Naive thymus-derived CD4-positive, alpha-beta T cell (primary cell): ENCODE measurements at regions not wholly inside any gene's neighbourhood (a gene's known extent, or its start where the extent isn't known, plus 50 kb on each side); places are given as distances from the start of the nearest gene placed in this dataset.

ENCODE experiments used
- ATAC-seq: fragments of 150-1000 bp; cut with Tn5 transposase; 2 replicates; pipeline ENCODE4 v1.10.0; 2021; ENCODE audit warnings: mild to moderate bottlenecking, moderate library complexity
- CTCF ChIA-PET: fragments of 350-600 bp; sonication (Branson Sonifier 250); formaldehyde crosslinking; loops from one replicate; lab custom pipeline; 2021; ENCODE audit warnings: antibody characterized with exemption; lab: Charles Lee
- POLR2A ChIA-PET: fragments of 350-600 bp; sonication (Branson Sonifier 250); formaldehyde crosslinking; loops from one replicate; lab custom pipeline; 2021; ENCODE audit warnings: antibody characterized with exemption, inconsistent platforms; lab: Charles Lee
- DNase-seq, 9 donors: peaks; one replicate each; pipeline versions ENCODE4 v3.0.0 to v3.0.0-alpha.2; 2020 to 2022; ENCODE audit warnings: mixed read lengths in 1 of 9
- H3K27ac ChIP-seq: one replicate; pipeline ENCODE4 v1.7.0; 2013; ENCODE audit warnings: mild to moderate bottlenecking, low read depth, low read length, moderate library complexity
- H3K27me3 ChIP-seq, 2 donors: one replicate each; pipeline ENCODE4 v1.7.0; 2013; ENCODE audit warnings: low read length in 2 of 2, mild to moderate bottlenecking in 2 of 2, moderate library complexity in 2 of 2; ENCODE audit not compliant: control insufficient read depth in 2 of 2, insufficient read depth in 2 of 2
- H3K36me3 ChIP-seq, 3 experiments: 1 replicate in 2 of 3; 2 replicates in 1 of 3; pipeline ENCODE4 v1.7.0; 2013; ENCODE audit warnings: low read length in 3 of 3, mild to moderate bottlenecking in 3 of 3, moderate library complexity in 1 of 3; ENCODE audit not compliant: insufficient read depth in 3 of 3, control insufficient read depth in 2 of 3
- H3K4me1 ChIP-seq, 2 donors: one replicate each; pipeline ENCODE4 v1.7.0; 2013; ENCODE audit warnings: low read length in 2 of 2, mild to moderate bottlenecking in 2 of 2, moderate library complexity in 1 of 2; ENCODE audit not compliant: control insufficient read depth in 2 of 2, insufficient read depth in 2 of 2
- H3K4me3 ChIP-seq: 2 replicates; pipeline ENCODE4 v1.7.0; 2013; ENCODE audit warnings: mild to moderate bottlenecking, low read length
- H3K9me3 ChIP-seq, 3 experiments: 1 replicate in 2 of 3; 2 replicates in 1 of 3; pipeline ENCODE4 v1.7.0; 2013; ENCODE audit warnings: low read length in 3 of 3; ENCODE audit not compliant: control insufficient read depth in 2 of 3
- H3K27ac Mint-ChIP-seq, 9 donors: one replicate each; pipeline ENCODE4 v1.8.0; 2020 to 2022; ENCODE audit warnings: mixed read lengths in 9 of 9, mild to moderate bottlenecking in 8 of 9, moderate library complexity in 5 of 9, inconsistent platforms in 2 of 9
- H3K27me3 Mint-ChIP-seq, 5 donors: one replicate each; pipeline ENCODE4 v1.8.0; 2021 to 2022; ENCODE audit warnings: mixed read lengths in 5 of 5, mild to moderate bottlenecking in 1 of 5
- H3K36me3 Mint-ChIP-seq, 5 donors: one replicate each; pipeline ENCODE4 v1.8.0; 2020 to 2022; ENCODE audit warnings: mixed read lengths in 5 of 5, mild to moderate bottlenecking in 3 of 5, inconsistent platforms in 1 of 5
- H3K4me1 Mint-ChIP-seq, 7 donors: one replicate each; pipeline ENCODE4 v1.8.0; 2020 to 2022; ENCODE audit warnings: mixed read lengths in 7 of 7, mild to moderate bottlenecking in 3 of 7, inconsistent platforms in 1 of 7
- H3K4me3 Mint-ChIP-seq, 10 donors: one replicate each; pipeline ENCODE4 v1.8.0; 2020 to 2022; ENCODE audit warnings: mild to moderate bottlenecking in 10 of 10, mixed read lengths in 10 of 10, moderate library complexity in 6 of 10, inconsistent platforms in 2 of 10
- H3K9me3 Mint-ChIP-seq, 11 donors: one replicate each; pipeline ENCODE4 v1.8.0; 2020 to 2022; ENCODE audit warnings: mixed read lengths in 11 of 11, mild to moderate bottlenecking in 4 of 11, inconsistent platforms in 1 of 11, moderate library complexity in 1 of 11
- intact Hi-C, 2 donors: fragments of 100-400 bp; cut with micrococcal nuclease; formaldehyde crosslinking; loops; one replicate each; pipeline ENCODE4 v1.15.1; 2023

- no peak overlapping the region for H3K4me3 ChIP-seq
- Mint-ChIP-seq H3K4me1 (no peaks in the 10 kb centered on the region), H3K4me3 (no peak overlapping the region), H3K9me3 (peaks cover 4 to 27% (median 7%) of the 10 kb centered on the region in 11 donors), H3K27me3 (no peaks in the 10 kb centered on the region), H3K36me3 (peaks cover 0 to 4% (median 0%) of the 10 kb centered on the region in 5 donors), H3K27ac (no peak overlapping the region)
- intact Hi-C loops = no loop called here
- H3K36me3 ChIP-seq = no peaks in the 10 kb centered on the region
- no peaks in the 10 kb centered on the region for H3K9me3 ChIP-seq
- no peaks in the 10 kb centered on the region for H3K27me3 ChIP-seq
- H3K4me1 ChIP-seq = no peaks in the 10 kb centered on the region
- no peak for DNase-seq
- ChIA-PET POLR2A (no interaction called here), CTCF (no interaction called here)
- ATAC-seq = no peak
- no peak overlapping the region for H3K27ac ChIP-seq
Measured at GRCh38 chr12:127909041-127909440, 357.9 kb upstream of the TMEM132C start.

DNA sequence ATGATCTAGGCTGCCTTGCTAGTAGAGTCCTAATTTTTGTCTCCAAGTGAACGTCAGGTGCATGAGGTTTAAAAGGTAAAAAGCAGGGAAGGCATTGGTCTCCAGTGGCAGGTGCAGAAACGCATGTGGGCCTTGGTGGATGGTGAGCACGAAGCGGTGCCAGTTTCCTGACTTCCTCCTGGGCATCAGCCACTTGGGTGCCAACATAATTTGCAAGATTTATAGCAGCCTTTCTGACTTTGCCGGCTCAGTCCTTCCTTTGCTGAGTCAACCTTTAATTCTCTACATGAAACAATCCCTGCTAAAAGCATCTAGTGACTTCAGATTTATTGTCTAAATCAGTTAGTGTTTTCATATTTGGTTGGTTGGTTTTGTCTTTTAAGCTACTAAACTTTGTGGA is 355.7 kb upstream of the TMEM132C start:
- CTCF ChIA-PET = no interaction called here
- H3K36me3 Mint-ChIP-seq = no peaks in the 10 kb centered on the region
- H3K27ac Mint-ChIP-seq = no peak overlapping the region
- Histone ChIP-seq H3K27ac (no peak overlapping the region), H3K36me3 (no peaks in the 10 kb centered on the region), H3K27me3 (no peaks in the 10 kb centered on the region), H3K4me1 (no peaks in the 10 kb centered on the region), H3K4me3 (no peak overlapping the region), H3K9me3 (no peaks in the 10 kb centered on the region)
- H3K9me3 Mint-ChIP-seq = peaks cover 0 to 12% (median 6%) of the 10 kb centered on the region in 11 donors
- no peak for DNase-seq
- POLR2A ChIA-PET = no interaction called here
- no peak overlapping the region for H3K4me3 Mint-ChIP-seq
- H3K4me1 Mint-ChIP-seq = no peaks in the 10 kb centered on the region
- no peaks in the 10 kb centered on the region for H3K27me3 Mint-ChIP-seq
- no peak for ATAC-seq
- intact Hi-C loops = no loop called here

DNA sequence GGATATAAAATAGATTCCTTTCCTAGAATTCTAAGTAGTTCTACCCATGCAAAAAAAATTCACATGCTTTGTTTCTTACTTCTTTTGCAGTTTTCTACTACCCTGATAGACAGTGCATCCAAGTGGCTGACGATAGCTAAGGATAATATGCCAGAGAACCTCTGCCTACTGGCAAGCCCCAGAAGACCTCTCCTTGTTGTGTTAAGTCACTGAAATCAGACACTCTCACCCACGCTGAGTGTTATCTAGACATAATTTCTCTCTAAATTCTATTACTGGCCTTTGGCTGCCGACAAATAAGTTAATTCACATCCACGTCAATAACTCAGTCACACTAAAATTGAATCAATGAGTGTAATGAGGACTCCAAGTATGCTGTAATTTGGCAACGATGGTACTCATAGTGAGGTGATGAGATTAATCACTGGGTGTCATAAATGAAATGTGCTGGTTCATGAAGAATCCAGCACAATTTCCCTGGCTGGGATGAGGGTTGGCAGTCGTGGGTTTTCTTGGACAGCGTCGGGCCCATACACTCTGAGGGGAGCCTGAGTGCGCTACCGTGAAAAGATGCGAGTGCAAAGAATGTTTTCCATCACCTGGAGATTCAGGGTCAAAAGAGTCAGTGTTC is 354.8 kb upstream of the TMEM132C start:
- no peak overlapping the region for H3K4me3 Mint-ChIP-seq
- CTCF ChIA-PET = no interaction called here
- ATAC-seq = no peak

GRCh38 chr12:127923501-127923900 is 343.5 kb upstream of the TMEM132C start:
- CTCF ChIA-PET = no interaction called here
- H3K27ac Mint-ChIP-seq = no peak overlapping the region
- POLR2A ChIA-PET = no interaction called here

More for the DNA sequence above, 354.8 kb upstream of the TMEM132C start:
- peaks cover 0 to 12% (median 4%) of the 10 kb centered on the region in 11 donors for H3K9me3 Mint-ChIP-seq
- no peak overlapping the region for H3K27ac Mint-ChIP-seq
- Histone ChIP-seq H3K4me1 (no peaks in the 10 kb centered on the region), H3K27ac (no peak overlapping the region), H3K4me3 (no peak overlapping the region), H3K9me3 (no peaks in the 10 kb centered on the region), H3K27me3 (no peaks in the 10 kb centered on the region), H3K36me3 (no peaks in the 10 kb centered on the region)
- intact Hi-C loops = no loop called here
- H3K4me1 Mint-ChIP-seq = no peaks in the 10 kb centered on the region
- H3K27me3 Mint-ChIP-seq = no peaks in the 10 kb centered on the region
- no peaks in the 10 kb centered on the region for H3K36me3 Mint-ChIP-seq
- no peak for DNase-seq
- POLR2A ChIA-PET = no interaction called here

GRCh38 chr12:127925971-127926370 is 341.0 kb upstream of the TMEM132C start:
- intact Hi-C loops = no loop called here
- ATAC-seq (no peak), DNase-seq (no peak)
- POLR2A ChIA-PET = no interaction called here
- H3K9me3 ChIP-seq = no peaks in the 10 kb centered on the region
- H3K4me1 ChIP-seq = no peaks in the 10 kb centered on the region
- Mint-ChIP-seq H3K27ac (no peak overlapping the region), H3K9me3 (peaks cover 0 to 13% (median 0%) of the 10 kb centered on the region in 11 donors), H3K27me3 (peaks cover 0 to 6% (median 0%) of the 10 kb centered on the region in 5 donors), H3K4me1 (peaks cover 0 to 1% (median 0%) of the 10 kb centered on the region in 7 donors), H3K4me3 (no peak overlapping the region), H3K36me3 (no peaks in the 10 kb centered on the region)
- H3K36me3 ChIP-seq = no peaks in the 10 kb centered on the region
- no peaks in the 10 kb centered on the region for H3K27me3 ChIP-seq
- H3K27ac ChIP-seq = no peak overlapping the region
- CTCF ChIA-PET = no interaction called here
- no peak overlapping the region for H3K4me3 ChIP-seq

More at GRCh38 chr12:127923501-127923900, 343.5 kb upstream of the TMEM132C start:
- Mint-ChIP-seq H3K27me3 (peaks cover 0 to 4% (median 0%) of the 10 kb centered on the region in 5 donors), H3K4me3 (no peak overlapping the region), H3K36me3 (peaks cover 0 to 3% (median 0%) of the 10 kb centered on the region in 5 donors), H3K4me1 (peaks cover 0 to 1% (median 0%) of the 10 kb centered on the region in 7 donors), H3K9me3 (peaks cover 0 to 11% (median 0%) of the 10 kb centered on the region in 11 donors)
- no peak overlapping the region for H3K27ac ChIP-seq
- no peaks in the 10 kb centered on the region for H3K4me1 ChIP-seq
- no peaks in the 10 kb centered on the region for H3K9me3 ChIP-seq
- ATAC-seq (no peak), DNase-seq (no peak)
- H3K36me3 ChIP-seq = no peaks in the 10 kb centered on the region
- intact Hi-C loops = no loop called here
- H3K4me3 ChIP-seq = no peak overlapping the region
- no peaks in the 10 kb centered on the region for H3K27me3 ChIP-seq

GRCh38 chr12:127928178-127928577 is 338.8 kb upstream of the TMEM132C start:
- no peaks in the 10 kb centered on the region for H3K36me3 Mint-ChIP-seq
- peaks cover 0 to 13% (median 0%) of the 10 kb centered on the region in 11 donors for H3K9me3 Mint-ChIP-seq
- H3K4me3 Mint-ChIP-seq = no peak overlapping the region
- H3K27me3 Mint-ChIP-seq = peaks cover 0 to 6% (median 0%) of the 10 kb centered on the region in 5 donors
- CTCF ChIA-PET = no interaction called here
- H3K4me1 Mint-ChIP-seq = no peaks in the 10 kb centered on the region
- DNase-seq = no peak
- no peaks in the 10 kb centered on the region for H3K27me3 ChIP-seq
- H3K4me3 ChIP-seq = no peak overlapping the region
- POLR2A ChIA-PET = no interaction called here
- no peaks in the 10 kb centered on the region for H3K4me1 ChIP-seq
- no peak overlapping the region for H3K27ac Mint-ChIP-seq
- intact Hi-C loops = no loop called here
- no peak for ATAC-seq
- no peak overlapping the region for H3K27ac ChIP-seq
- H3K9me3 ChIP-seq = no peaks in the 10 kb centered on the region
- no peaks in the 10 kb centered on the region for H3K36me3 ChIP-seq
